HepG2 (cell line): ENCODE measurements at regions not wholly inside any gene's neighbourhood (a gene's known extent, or its start where the extent isn't known, plus 50 kb on each side); places are given as distances from the start of the nearest gene placed in this dataset.
A peak's percentile ranks its signal among the peaks of the same experiment; 100 is the strongest.

Experiments
- ATAC-seq: fragments of 200-7000 bp; cut with Tn5 transposase; 3 replicates; pipeline ENCODE4 v1.9.1; 2020; ENCODE audit warnings: mild to moderate bottlenecking, moderate library complexity
- BruUV-seq: library from RNA; stranded (reverse); fragments of 400-500 nt; replicated peaks from 2 replicates; lab custom pipeline; 2021; lab: Mats Ljungman, UMichigan
- CTCF ChIA-PET: fragments of 300-600 bp; formaldehyde crosslinking; extraction: SDS; loops from one replicate; lab custom pipeline; 2021; ENCODE audit warnings: low total read pairs, inconsistent platforms, low intra/inter-chr PET ratio; lab: Yijun Ruan, JAX
- POLR2A ChIA-PET: fragments of 350-600 bp; sonication (Branson Sonifier 250); formaldehyde crosslinking; loops from one replicate; lab custom pipeline; 2020; ENCODE audit warnings: antibody characterized with exemption, inconsistent platforms; lab: Yijun Ruan, JAX
- DNase-seq: peaks from one replicate; pipeline ENCODE4 v3.0.0-alpha.2; 2015; ENCODE audit warnings: low spot score
- FAIRE-seq: peaks from 3 replicates; lab custom pipeline; 2011; peaks lifted over from hg19 to GRCh38; lab: Jason Lieb, UNC
- H2AFZ ChIP-seq: one replicate; pipeline ENCODE4 v1.6.1; 2011; ENCODE audit warnings: low read length, inconsistent platforms
- H3K27ac ChIP-seq: fragments of 300-600 bp; 3 replicates; pipeline ENCODE4 v1.8.0; 2011; ENCODE audit warnings: mixed run types, mild to moderate bottlenecking, mixed read lengths, low read length, inconsistent platforms; ENCODE audit not compliant: insufficient read depth; ENCODE audit errors: extremely low read length
- H3K27me3 ChIP-seq, 2 experiments: fragments of 200-600 bp in 1 of 2; 2 replicates in 1 of 2; 3 replicates in 1 of 2; pipeline versions ENCODE4 v1.6.0 to v1.8.0; 2011; ENCODE audit warnings: low read length in 2 of 2, mild to moderate bottlenecking in 2 of 2, moderate library complexity in 2 of 2, inconsistent platforms in 1 of 2; ENCODE audit not compliant: insufficient read depth in 2 of 2, control insufficient read depth in 1 of 2
- H3K36me3 ChIP-seq, 2 experiments: fragments of 200-600 bp in 1 of 2; replicated peaks in 1 of 2; 2 replicates in 1 of 2; 3 replicates in 1 of 2; pipeline versions ENCODE4 v1.5.1 to v1.8.0; 2011; ENCODE audit warnings: low read length in 2 of 2, inconsistent platforms in 1 of 2; ENCODE audit not compliant: insufficient read depth in 2 of 2, control insufficient read depth in 1 of 2
- H3K4me1 ChIP-seq: 2 replicates; pipeline ENCODE4 v1.5.1; 2012; ENCODE audit warnings: low read length, inconsistent platforms; ENCODE audit not compliant: insufficient read depth
- H3K4me2 ChIP-seq: 2 replicates; pipeline ENCODE4 v1.6.0; 2011; ENCODE audit warnings: low read depth, low read length, inconsistent platforms
- H3K4me3 ChIP-seq, 3 experiments: fragments of 200-600 bp in 1 of 3; sonication (generic), shearing (Covaris generic) in 1 of 3; replicated peaks in 1 of 3; 2 replicates each; pipeline ENCODE4 v1.5.1; 2011 to 2016; ENCODE audit warnings: low read length in 3 of 3, inconsistent platforms in 2 of 3, low read depth in 2 of 3, mild to moderate bottlenecking in 2 of 3, control low read depth in 1 of 3, mixed read lengths in 1 of 3; ENCODE audit not compliant: insufficient read depth in 1 of 3
- H3K79me2 ChIP-seq: one replicate; pipeline ENCODE4 v1.6.1; 2011; ENCODE audit warnings: low read length, inconsistent platforms; ENCODE audit not compliant: insufficient read depth
- H3K9ac ChIP-seq: 2 replicates; pipeline ENCODE4 v1.6.0; 2011; ENCODE audit warnings: mild to moderate bottlenecking, low read depth, low read length, inconsistent platforms; ENCODE audit not compliant: insufficient read depth
- H3K9me3 ChIP-seq: 2 replicates; pipeline ENCODE4 v1.5.1; 2012; ENCODE audit warnings: mild to moderate bottlenecking, low read length
- H4K20me1 ChIP-seq: 2 replicates; pipeline ENCODE4 v1.6.0; 2011; ENCODE audit warnings: inconsistent platforms, mild to moderate bottlenecking, low read length, moderate library complexity; ENCODE audit not compliant: insufficient read depth
- FOXA1 ChIP-seq, 2 experiments: fragments of 450-650 bp in 1 of 2; sonication (generic) in 1 of 2; formaldehyde crosslinking in 1 of 2; IDR thresholded peaks; 2 replicates each; pipeline versions ENCODE4 v1.4.0 to v1.6.1; 2016 to 2020; ENCODE audit warnings: missing genetic modification reagents in 1 of 2
- NFYC ChIP-seq: IDR thresholded peaks from 2 replicates; pipeline ENCODE4 v1.6.1; 2016; ENCODE audit warnings: missing genetic modification reagents, missing compliant biosample characterization
- ZFP90 ChIP-seq: sonication (generic); formaldehyde crosslinking; IDR thresholded peaks from 2 replicates; pipeline ENCODE4 v1.8.0; 2022; ENCODE audit warnings: missing genetic modification reagents, mild to moderate bottlenecking, inconsistent platforms, borderline replicate concordance
- ZSCAN20 ChIP-seq: sonication (generic); formaldehyde crosslinking; IDR thresholded peaks from 2 replicates; pipeline ENCODE4 v1.4.0; 2020; ENCODE audit warnings: missing genetic modification reagents, mild to moderate bottlenecking, borderline replicate concordance
- WGBS: methylation state at CpG from one replicate; pipeline ENCODE4 v1.1.6; 2017; ENCODE audit warnings: low lambda C conversion rate; 5-methylcytosine and 5-hydroxymethylcytosine counted together
- in situ Hi-C: cut with HindIII; loops from 2 replicates; pipeline ENCODE4 v1.10.0; 2017; ENCODE audit warnings: low pct_unique_long_range_greater_than_20kb; ENCODE audit not compliant: extremely low pct_ligation_motif_present
- intact Hi-C: fragments of 100-400 bp; cut with micrococcal nuclease; formaldehyde crosslinking; loops from one replicate; pipeline ENCODE4 v1.10.0; 2022; ENCODE audit not compliant: unreplicated experiment
- TF ChIP-seq, protein P1 (sequence below): IDR thresholded peaks from 2 replicates; pipeline ENCODE4 v1.6.1; 2016; ENCODE audit warnings: missing compliant biosample characterization, missing genetic modification reagents, borderline replicate concordance
- TF ChIP-seq, protein P2 (sequence below), 2 experiments: sonication (generic) in 1 of 2; formaldehyde crosslinking in 1 of 2; IDR thresholded peaks; 2 replicates each; pipeline versions ENCODE4 v1.4.0 to v1.6.1; 2018 to 2020; ENCODE audit warnings: missing genetic modification reagents in 2 of 2, borderline replicate concordance in 1 of 2, low read depth in 1 of 2, mild to moderate bottlenecking in 1 of 2, missing biosample characterization in 1 of 2

DNA sequence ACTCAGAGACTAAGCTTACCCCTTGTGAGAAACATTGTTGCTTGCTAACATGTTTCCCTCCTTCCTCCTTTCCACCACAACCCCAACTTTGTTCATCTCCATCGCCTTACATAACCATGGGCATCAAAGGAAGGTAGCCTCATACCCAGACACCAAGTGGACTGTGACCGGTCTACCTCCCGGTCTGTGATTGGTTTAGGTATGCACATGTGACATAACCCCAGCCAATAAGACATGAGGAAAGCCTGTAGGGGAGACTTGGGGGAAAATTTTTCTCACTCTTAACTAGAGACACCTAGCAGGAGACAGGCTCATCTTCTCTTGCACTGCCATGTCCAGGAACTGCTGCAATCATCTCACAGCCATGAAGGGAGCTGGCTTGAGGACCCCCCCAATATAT is 120.7 kb downstream of the CDC7 start:
- Histone ChIP-seq H3K9ac (no peak overlapping the region), H3K4me1 (peaks cover 9% of the 10 kb centered on the region; the same call in 1 of the 2 replicates), H3K27ac (no peak overlapping the region), H4K20me1 (no peaks in the 10 kb centered on the region), H3K4me2 (no peak overlapping the region), H3K36me3 (no peaks in the 10 kb centered on the region), H3K9me3 (no peaks in the 10 kb centered on the region), H3K79me2 (no peaks in the 10 kb centered on the region), H3K27me3 (peaks cover 0 to 4% of the 10 kb centered on the region in 2 experiments; a peak in 1 of 5 replicates), H2AFZ (no peak overlapping the region), H3K4me3 (no peak overlapping the region)
- WGBS: 15% methylated on average over 3 of the region's 3 CpGs
- ChIA-PET CTCF (no interaction called here), POLR2A (no interaction called here)
- no peak for DNase-seq
- BruUV-seq: no TSS peak
- no peak for FAIRE-seq
- in situ Hi-C loops (loop anchor here (10.0 kb wide), 1 partner anchor 63 kb away; no protein-coding TSS in a partner anchor), intact Hi-C loops (no loop called here)
- TF ChIP-seq NFYC: peak; percentile 21; the same call in 1 of the 2 replicates
- no peak for TF ChIP-seq FOXA1 (IDR thresholded peaks at IDR 0.05)
- TF ChIP-seq FOXA1 (CRISPR knock-in tag; IDR thresholded peaks at IDR 0.05): no peak
- TF ChIP-seq ZFP90: no peak
- no peak for ATAC-seq

DNA sequence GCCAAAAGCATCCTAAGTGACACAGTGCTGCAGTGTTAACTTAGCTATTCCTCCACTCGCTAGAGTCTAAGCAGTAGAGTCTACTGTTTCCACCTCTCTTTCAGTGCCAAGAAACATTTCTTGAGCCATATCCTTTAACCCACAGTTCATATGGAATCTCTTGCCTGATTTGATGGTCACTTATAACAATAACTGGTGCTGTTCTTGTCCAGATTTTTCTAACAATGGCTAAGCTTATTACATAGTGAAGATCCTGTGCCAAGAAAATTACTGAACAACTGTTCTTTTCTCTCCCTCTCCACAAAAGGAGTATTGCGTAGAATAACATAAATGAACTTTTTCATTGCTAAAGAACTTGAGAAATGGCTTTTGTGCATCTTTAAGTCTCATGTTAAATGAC is 121.3 kb downstream of the CDC7 start:
- BruUV-seq: no TSS peak
- H3K36me3 ChIP-seq: no peaks in the 10 kb centered on the region
- peaks cover 0 to 4% of the 10 kb centered on the region in 2 experiments; a peak in 1 of 5 replicates for H3K27me3 ChIP-seq
- FAIRE-seq: no peak
- no peak for ATAC-seq
- CTCF ChIA-PET: no interaction called here
- H3K4me1 ChIP-seq: peaks cover 9% of the 10 kb centered on the region; the same call in 1 of the 2 replicates
- POLR2A ChIA-PET: no interaction called here
- DNase-seq: no peak
- no peak overlapping the region for H3K9ac ChIP-seq
- no peaks in the 10 kb centered on the region for H3K79me2 ChIP-seq
- no peak overlapping the region for H3K27ac ChIP-seq
- in situ Hi-C loops (loop anchor here (10.0 kb wide), 1 partner anchor 63 kb away; no protein-coding TSS in a partner anchor), intact Hi-C loops (no loop called here)
- H3K4me3 ChIP-seq: no peak overlapping the region
- no peak overlapping the region for H2AFZ ChIP-seq
- no peak overlapping the region for H3K4me2 ChIP-seq
- 47% methylated on average over 2 of the region's 2 CpGs for WGBS
- no peaks in the 10 kb centered on the region for H4K20me1 ChIP-seq
- no peaks in the 10 kb centered on the region for H3K9me3 ChIP-seq
- TF ChIP-seq, protein P1, sequence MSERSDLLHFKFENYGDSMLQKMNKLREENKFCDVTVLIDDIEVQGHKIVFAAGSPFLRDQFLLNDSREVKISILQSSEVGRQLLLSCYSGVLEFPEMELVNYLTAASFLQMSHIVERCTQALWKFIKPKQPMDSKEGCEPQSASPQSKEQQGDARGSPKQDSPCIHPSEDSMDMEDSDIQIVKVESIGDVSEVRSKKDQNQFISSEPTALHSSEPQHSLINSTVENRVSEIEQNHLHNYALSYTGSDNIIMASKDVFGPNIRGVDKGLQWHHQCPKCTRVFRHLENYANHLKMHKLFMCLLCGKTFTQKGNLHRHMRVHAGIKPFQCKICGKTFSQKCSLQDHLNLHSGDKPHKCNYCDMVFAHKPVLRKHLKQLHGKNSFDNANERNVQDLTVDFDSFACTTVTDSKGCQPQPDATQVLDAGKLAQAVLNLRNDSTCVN: no peak
- TF ChIP-seq ZSCAN20 (CRISPR knock-in tag): no peak
- TF ChIP-seq, protein P2, sequence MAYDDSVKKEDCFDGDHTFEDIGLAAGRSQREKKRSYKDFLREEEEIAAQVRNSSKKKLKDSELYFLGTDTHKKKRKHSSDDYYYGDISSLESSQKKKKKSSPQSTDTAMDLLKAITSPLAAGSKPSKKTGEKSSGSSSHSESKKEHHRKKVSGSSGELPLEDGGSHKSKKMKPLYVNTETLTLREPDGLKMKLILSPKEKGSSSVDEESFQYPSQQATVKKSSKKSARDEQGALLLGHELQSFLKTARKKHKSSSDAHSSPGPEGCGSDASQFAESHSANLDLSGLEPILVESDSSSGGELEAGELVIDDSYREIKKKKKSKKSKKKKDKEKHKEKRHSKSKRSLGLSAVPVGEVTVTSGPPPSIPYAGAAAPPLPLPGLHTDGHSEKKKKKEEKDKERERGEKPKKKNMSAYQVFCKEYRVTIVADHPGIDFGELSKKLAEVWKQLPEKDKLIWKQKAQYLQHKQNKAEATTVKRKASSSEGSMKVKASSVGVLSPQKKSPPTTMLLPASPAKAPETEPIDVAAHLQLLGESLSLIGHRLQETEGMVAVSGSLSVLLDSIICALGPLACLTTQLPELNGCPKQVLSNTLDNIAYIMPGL (CRISPR knock-in tag; IDR thresholded peaks at IDR 0.05; ENCODE audit: borderline replicate concordance in 1 of 2, low read depth in 1 of 2): no peak
